ENCODE measurements at regions not wholly inside any gene's neighbourhood (a gene's known extent, or its start where the extent isn't known, plus 50 kb on each side); places are given as distances from the start of the nearest gene placed in this dataset.

- no peak for TF ChIP-seq CTCF (conservative IDR thresholded peaks at IDR 0.05; ENCODE audit: low read length)
- TF ChIP-seq EZH2phosphoT487 (IDR thresholded peaks at IDR 0.05; ENCODE audit: borderline replicate concordance) = no peak
These were observed 124.5 kb upstream of the SH3BP4 start for GRCh38 chr2:234827096-234827860.

Data from Loucy (cell line).